Panc1 (cell line): ENCODE measurements at regions not wholly inside any gene's neighbourhood (a gene's known extent, or its start where the extent isn't known, plus 50 kb on each side); places are given as distances from the start of the nearest gene placed in this dataset.
A peak's percentile ranks its signal among the peaks of the same experiment; 100 is the strongest.

Source experiments
- ATAC-seq: fragments of 200-7000 bp; cut with Tn5 transposase; 2 replicates; pipeline ENCODE4 v1.9.1; 2020; ENCODE audit warnings: mild to moderate bottlenecking, moderate library complexity
- BruUV-seq: library from RNA; stranded (reverse); fragments of 400-500 nt; replicated peaks from 2 replicates; lab custom pipeline; 2021; lab: Mats Ljungman, UMichigan
- CTCF ChIA-PET: fragments of 300-600 bp; sonication (Branson Sonifier 250); formaldehyde crosslinking; loops from one replicate; lab custom pipeline; 2022; ENCODE audit warnings: antibody characterized with exemption; lab: Charles Lee
- POLR2A ChIA-PET: fragments of 300-600 bp; sonication (Branson Sonifier 250); formaldehyde crosslinking; loops from one replicate; lab custom pipeline; 2022; ENCODE audit warnings: antibody characterized with exemption; lab: Charles Lee
- DNase-seq: peaks from one replicate; pipeline ENCODE4 v3.0.0-alpha.2; 2010; ENCODE audit warnings: low read depth, low spot score
- H3K27ac ChIP-seq: 2 replicates; pipeline ENCODE4 v1.5.1; 2011; ENCODE audit warnings: mild to moderate bottlenecking, low read length, inconsistent platforms
- H3K27me3 ChIP-seq: fragments of 200-500 bp; sonication (Bioruptor generic); 2 replicates; pipeline ENCODE4 v1.6.0; 2014; ENCODE audit warnings: low read length, inconsistent platforms; ENCODE audit not compliant: control insufficient read depth, insufficient read depth
- H3K36me3 ChIP-seq: fragments of 200-500 bp; sonication (Bioruptor generic); 2 replicates; pipeline ENCODE4 v1.5.1; 2014; ENCODE audit warnings: inconsistent platforms, mild to moderate bottlenecking, low read length, moderate library complexity; ENCODE audit not compliant: control insufficient read depth, insufficient read depth
- H3K4me1 ChIP-seq: 2 replicates; pipeline ENCODE4 v1.5.1; 2011; ENCODE audit warnings: inconsistent platforms, mild to moderate bottlenecking, low read length, moderate library complexity; ENCODE audit not compliant: control insufficient read depth, insufficient read depth
- H3K4me3 ChIP-seq, 2 experiments: 2 replicates each; pipeline ENCODE4 v1.5.1; 2011 to 2012; ENCODE audit warnings: low read depth in 2 of 2, low read length in 2 of 2, mild to moderate bottlenecking in 2 of 2, inconsistent platforms in 1 of 2, moderate library complexity in 1 of 2
- H3K9me3 ChIP-seq: fragments of 200-500 bp; sonication (Bioruptor generic); 2 replicates; pipeline ENCODE4 v1.5.1; 2014; ENCODE audit warnings: low read depth, mild to moderate bottlenecking, inconsistent platforms, low read length, moderate library complexity; ENCODE audit not compliant: control insufficient read depth, insufficient read depth
- CTCF ChIP-seq: fragments of 450-650 bp; IDR thresholded peaks from 2 replicates; pipeline ENCODE4 v1.5.1; 2017; ENCODE audit warnings: mild to moderate bottlenecking
- POLR2AphosphoS5 ChIP-seq: IDR thresholded peaks from 2 replicates; pipeline ENCODE4 v1.6.1; 2012; ENCODE audit warnings: mild to moderate bottlenecking, low read depth, low read length, moderate library complexity
- REST ChIP-seq, 2 experiments: IDR thresholded peaks; 2 replicates each; pipeline ENCODE4 v1.6.1; 2011 to 2012; ENCODE audit warnings: low read depth in 2 of 2, control low read depth in 1 of 2, low read length in 1 of 2, mild to moderate bottlenecking in 1 of 2, moderate library complexity in 1 of 2; ENCODE audit not compliant: insufficient read depth in 1 of 2
- SIN3A ChIP-seq: IDR thresholded peaks from 2 replicates; pipeline ENCODE4 v1.6.1; 2012; ENCODE audit warnings: low read depth, mild to moderate bottlenecking, low read length, moderate library complexity, borderline replicate concordance; ENCODE audit not compliant: insufficient read depth
- TCF7L2 ChIP-seq: IDR thresholded peaks from 2 replicates; pipeline ENCODE4 v1.6.1; 2011; ENCODE audit warnings: mild to moderate bottlenecking, low read depth, low read length, inconsistent platforms
- in situ Hi-C: cut with HindIII; loops from 2 replicates; pipeline ENCODE4 v1.10.0; 2016; ENCODE audit warnings: low sequenced_read_pairs, low pct_unique_long_range_greater_than_20kb
- intact Hi-C: fragments of 100-400 bp; cut with micrococcal nuclease; formaldehyde crosslinking; loops from one replicate; pipeline ENCODE4 v1.10.0; 2022; ENCODE audit not compliant: unreplicated experiment

- BruUV-seq, result no TSS peak
- H3K4me3 ChIP-seq, result no peak overlapping the region
- TF ChIP-seq CTCF (no peak), POLR2AphosphoS5 (no peak), REST (IDR thresholded peaks at IDR 0.05; ENCODE audit: insufficient read depth in 1 of 2, low read depth in 2 of 2, low read length in 1 of 2) (no peak), TCF7L2 (no peak), SIN3A (no peak)
- no peaks in the 10 kb centered on the region for H3K4me1 ChIP-seq
- H3K27ac ChIP-seq, result no peak overlapping the region
- H3K36me3 ChIP-seq, result no peaks in the 10 kb centered on the region
- DNase-seq, result no peak
- 0 out of 2 replicates have a peak, but pooled peaks have one; percentile 30 for ATAC-seq
- no peaks in the 10 kb centered on the region for H3K9me3 ChIP-seq
- H3K27me3 ChIP-seq, result no peaks in the 10 kb centered on the region
- POLR2A ChIA-PET, result no interaction called here
- CTCF ChIA-PET, result no interaction called here
- in situ Hi-C loops, result no loop called here
- intact Hi-C loops, result no loop called here
These were observed 67.8 kb upstream of the DSC1 start for GRCh38 chr18:31230495-31230894.

- H3K27me3 ChIP-seq, result no peaks in the 10 kb centered on the region
- intact Hi-C loops, result no loop called here
- H3K9me3 ChIP-seq, result no peaks in the 10 kb centered on the region
- H3K27ac ChIP-seq, result no peak overlapping the region
- in situ Hi-C loops, result no loop called here
- DNase-seq (no peak), ATAC-seq (no peak)
- CTCF ChIA-PET, result no interaction called here
- no peaks in the 10 kb centered on the region for H3K4me1 ChIP-seq
- H3K36me3 ChIP-seq, result no peaks in the 10 kb centered on the region
- POLR2A ChIA-PET, result no interaction called here
- TF ChIP-seq SIN3A (no peak), TCF7L2 (no peak), POLR2AphosphoS5 (no peak)
- H3K4me3 ChIP-seq, result no peak overlapping the region
- BruUV-seq, result no TSS peak
These were observed 69.4 kb upstream of the DSC1 start for GRCh38 chr18:31232013-31232412.

GRCh38 chr18:31232775-31233424 is 70.2 kb upstream of the DSC1 start:
- CTCF ChIA-PET, result no interaction called here
- ATAC-seq, result no peak

More at GRCh38 chr18:31232775-31233424, 70.2 kb upstream of the DSC1 start:
- H3K4me1 ChIP-seq, result no peaks in the 10 kb centered on the region
- H3K27ac ChIP-seq, result no peak overlapping the region
- intact Hi-C loops (no loop called here), in situ Hi-C loops (no loop called here)
- POLR2A ChIA-PET, result no interaction called here
- no peaks in the 10 kb centered on the region for H3K9me3 ChIP-seq
- H3K36me3 ChIP-seq, result no peaks in the 10 kb centered on the region
- no peak for DNase-seq
- no peaks in the 10 kb centered on the region for H3K27me3 ChIP-seq
- TF ChIP-seq REST (IDR thresholded peaks at IDR 0.05; ENCODE audit: insufficient read depth in 1 of 2, low read depth in 2 of 2, low read length in 1 of 2) (no peak), CTCF (no peak), POLR2AphosphoS5 (no peak), SIN3A (no peak), TCF7L2 (no peak)
- BruUV-seq, result no TSS peak
- no peak overlapping the region for H3K4me3 ChIP-seq
